SK-N-SH (cell line): ENCODE measurements at regions not wholly inside any gene's neighbourhood (a gene's known extent, or its start where the extent isn't known, plus 50 kb on each side); places are given as distances from the start of the nearest gene placed in this dataset.

Experiments used
- CTCF ChIA-PET: fragments of 300-600, 350-600 bp; formaldehyde crosslinking; extraction: SDS; loops from one replicate; lab custom pipeline; 2021; lab: Yijun Ruan, JAX
- POLR2A ChIA-PET: fragments of 350-600 bp; sonication (Branson Sonifier 250); formaldehyde crosslinking; extraction: SDS; loops from one replicate; lab custom pipeline; 2020; ENCODE audit warnings: antibody characterized with exemption, inconsistent platforms; lab: Yijun Ruan, JAX
- DNase-seq: peaks from one replicate; pipeline ENCODE4 v3.0.0; 2012
- H2AFZ ChIP-seq: fragments of 200-600 bp; sonication (generic); 2 replicates; pipeline ENCODE4 v1.8.1; 2016; ENCODE audit warnings: antibody characterized with exemption, mild to moderate bottlenecking, low read depth
- H3F3A ChIP-seq: fragments of 200-600 bp; sonication (generic); replicated peaks from 2 replicates; pipeline ENCODE3; 2016; ENCODE audit warnings: antibody characterized with exemption, mild to moderate bottlenecking; ENCODE audit not compliant: insufficient read depth
- H3K27ac ChIP-seq, 2 experiments: fragments of 200-500 bp in 1 of 2; fragments of 200-600 bp in 1 of 2; sonication (Bioruptor generic) in 1 of 2; sonication (generic), shearing (Covaris generic) in 1 of 2; 2 replicates each; pipeline versions ENCODE4 v1.5.1 to v1.6.1; 2014 to 2016; ENCODE audit warnings: low read depth in 2 of 2, inconsistent platforms in 1 of 2, low read length in 1 of 2, mild to moderate bottlenecking in 1 of 2, mixed read lengths in 1 of 2
- H3K27me3 ChIP-seq: fragments of 200-600 bp; sonication (generic), shearing (Covaris generic); 2 replicates; pipeline ENCODE4 v1.6.1; 2016; ENCODE audit warnings: mixed run types; ENCODE audit not compliant: insufficient read depth
- H3K36me3 ChIP-seq, 2 experiments: fragments of 200-500 bp in 1 of 2; fragments of 200-600 bp in 1 of 2; sonication (Bioruptor generic) in 1 of 2; sonication (generic) in 1 of 2; replicated peaks in 1 of 2; 2 replicates each; pipeline versions ENCODE3 to v1.5.1; 2014 to 2016; ENCODE audit warnings: low read length in 1 of 2, mild to moderate bottlenecking in 1 of 2; ENCODE audit not compliant: insufficient read depth in 2 of 2, control insufficient read depth in 1 of 2
- H3K4me1 ChIP-seq, 2 experiments: fragments of 200-500 bp in 1 of 2; fragments of 200-600 bp in 1 of 2; sonication (Bioruptor generic) in 1 of 2; sonication (generic), shearing (Covaris generic) in 1 of 2; 2 replicates each; pipeline versions ENCODE4 v1.5.1 to v1.6.1; 2014 to 2016; ENCODE audit warnings: low read depth in 1 of 2, low read length in 1 of 2, mixed run types in 1 of 2; ENCODE audit not compliant: insufficient read depth in 2 of 2, control insufficient read depth in 1 of 2
- H3K4me2 ChIP-seq: fragments of 200-600 bp; sonication (generic), shearing (Covaris generic); 2 replicates; pipeline ENCODE4 v1.6.1; 2017; ENCODE audit warnings: mixed run types
- H3K4me3 ChIP-seq, 2 experiments: fragments of 200-500 bp in 1 of 2; fragments of 200-600 bp in 1 of 2; sonication (Bioruptor generic) in 1 of 2; sonication (generic), shearing (Covaris generic) in 1 of 2; 2 replicates each; pipeline versions ENCODE4 v1.5.1 to v1.8.1; 2014 to 2016; ENCODE audit warnings: low read depth in 2 of 2, inconsistent platforms in 1 of 2, low read length in 1 of 2, mild to moderate bottlenecking in 1 of 2, mixed read lengths in 1 of 2, moderate library complexity in 1 of 2
- H3K79me2 ChIP-seq: fragments of 200-600 bp; sonication (generic); 2 replicates; pipeline ENCODE4 v1.8.1; 2017; ENCODE audit warnings: mild to moderate bottlenecking; ENCODE audit not compliant: insufficient read depth
- H3K9ac ChIP-seq: fragments of 200-600 bp; sonication (generic); 2 replicates; pipeline ENCODE4 v1.6.1; 2017; ENCODE audit warnings: mixed run types
- H3K9me2 ChIP-seq: fragments of 200-600 bp; sonication (generic); 2 replicates; pipeline ENCODE4 v1.6.1; 2017; ENCODE audit warnings: mixed run types
- H3K9me3 ChIP-seq: fragments of 200-600 bp; sonication (generic); 2 replicates; pipeline ENCODE4 v1.6.1; 2017; ENCODE audit warnings: mixed run types, mild to moderate bottlenecking, moderate library complexity
- H4K20me1 ChIP-seq: fragments of 200-600 bp; sonication (generic); 2 replicates; pipeline ENCODE4 v1.6.1; 2017; ENCODE audit warnings: mild to moderate bottlenecking, mixed run types; ENCODE audit not compliant: insufficient read depth
- CTCF ChIP-seq: fragments of 200-600 bp; sonication (generic); IDR thresholded peaks from 2 replicates; pipeline ENCODE4 v1.6.1; 2017; ENCODE audit warnings: antibody characterized with exemption, mild to moderate bottlenecking, moderate library complexity
- EP300 ChIP-seq, 2 experiments: IDR thresholded peaks; 2 replicates each; pipeline versions ENCODE4 v1.4.0 to v1.6.1; 2012; ENCODE audit warnings: borderline replicate concordance in 1 of 2, low read depth in 1 of 2, low read length in 1 of 2
- EZH2phosphoT487 ChIP-seq: fragments of 200-600 bp; sonication (generic); IDR thresholded peaks from 2 replicates; pipeline ENCODE4 v1.6.1; 2017; ENCODE audit warnings: low read depth, mixed run types, mild to moderate bottlenecking, antibody characterized with exemption, moderate library complexity, borderline replicate concordance
- FOSL2 ChIP-seq: IDR thresholded peaks from 2 replicates; pipeline ENCODE4 v1.4.0; 2012; ENCODE audit warnings: low read depth, mild to moderate bottlenecking, moderate library complexity, borderline replicate concordance
- FOXM1 ChIP-seq: IDR thresholded peaks from 2 replicates; pipeline ENCODE4 v1.4.0; 2012; ENCODE audit warnings: low read depth, mild to moderate bottlenecking
- GATA2 ChIP-seq: sonication (generic); formaldehyde crosslinking; IDR thresholded peaks from 2 replicates; pipeline ENCODE4 v1.5.0; 2020; ENCODE audit warnings: mild to moderate bottlenecking, missing genetic modification reagents
- IRF3 ChIP-seq: fragments of 150-350 bp; IDR thresholded peaks from 2 replicates; pipeline ENCODE4 v1.6.1; 2016; ENCODE audit warnings: mild to moderate bottlenecking, low read depth, low read length
- JUND ChIP-seq: IDR thresholded peaks from 2 replicates; pipeline ENCODE4 v1.4.0; 2012
- MAX ChIP-seq: IDR thresholded peaks from 2 replicates; pipeline ENCODE4 v1.4.0; 2012; ENCODE audit warnings: low read depth
- MEF2A ChIP-seq: IDR thresholded peaks from 2 replicates; pipeline ENCODE4 v1.4.0; 2012; ENCODE audit warnings: low read depth, borderline replicate concordance
- NFIC ChIP-seq: IDR thresholded peaks from 2 replicates; pipeline ENCODE4 v1.4.0; 2012; ENCODE audit warnings: borderline replicate concordance
- PBX3 ChIP-seq: IDR thresholded peaks from 2 replicates; pipeline ENCODE4; 2012
- POLR2AphosphoS5 ChIP-seq: IDR thresholded peaks from 2 replicates; pipeline ENCODE4 v1.6.1; 2012; ENCODE audit warnings: low read depth, low read length
- RCOR1 ChIP-seq: fragments of 150-350 bp; IDR thresholded peaks from 2 replicates; pipeline ENCODE4 v1.6.1; 2017; ENCODE audit warnings: antibody characterized with exemption, low read length
- REST ChIP-seq: IDR thresholded peaks from 2 replicates; pipeline ENCODE4 v1.6.1; 2012; ENCODE audit warnings: mild to moderate bottlenecking, low read depth, low read length, moderate library complexity
- RFX5 ChIP-seq: IDR thresholded peaks from 2 replicates; pipeline ENCODE4 v1.6.1; 2012; ENCODE audit warnings: mild to moderate bottlenecking, improper control_type of control experiment, low read length
- RXRA ChIP-seq: IDR thresholded peaks from 2 replicates; pipeline ENCODE4 v1.4.0; 2012; ENCODE audit warnings: low read depth, mild to moderate bottlenecking, borderline replicate concordance
- SIN3A ChIP-seq: IDR thresholded peaks from 2 replicates; pipeline ENCODE4 v1.6.1; 2012; ENCODE audit warnings: low read depth, mild to moderate bottlenecking, low read length, moderate library complexity, borderline replicate concordance
- SMC3 ChIP-seq: IDR thresholded peaks from 2 replicates; pipeline ENCODE4 v1.6.1; 2012; ENCODE audit warnings: low read depth, low read length, improper control_type of control experiment
- TAF1 ChIP-seq: IDR thresholded peaks from 2 replicates; pipeline ENCODE4 v1.6.1; 2012; ENCODE audit warnings: low read depth, mild to moderate bottlenecking, low read length, moderate library complexity, borderline replicate concordance
- TCF12 ChIP-seq: IDR thresholded peaks from 2 replicates; pipeline ENCODE4 v1.4.0; 2012
- TEAD4 ChIP-seq: IDR thresholded peaks from 2 replicates; pipeline ENCODE4 v1.4.0; 2012; ENCODE audit warnings: mild to moderate bottlenecking, borderline replicate concordance; ENCODE audit not compliant: insufficient read depth
- YY1 ChIP-seq: IDR thresholded peaks from 2 replicates; pipeline ENCODE4 v1.4.0; 2012; ENCODE audit warnings: low read depth, mild to moderate bottlenecking
- WGBS: methylation state at CpG from one replicate; pipeline ENCODE4 v1.1.6; 2017; ENCODE audit warnings: low lambda C conversion rate; 5-methylcytosine and 5-hydroxymethylcytosine counted together

GRCh38 chr4:119946359-119946758, 120.3 kb downstream of the MAD2L1 start (continued):
- TF ChIP-seq REST (no peak), TEAD4 (no peak), NFIC (no peak), MEF2A (no peak), RCOR1 (no peak), FOXM1 (no peak), SMC3 (no peak)

- Histone ChIP-seq H3K4me3 (no peak overlapping the region), H3K9ac (no peak overlapping the region), H3K27ac (no peak overlapping the region), H3K9me2 (no peaks in the 10 kb centered on the region), H3K79me2 (no peaks in the 10 kb centered on the region), H4K20me1 (no peaks in the 10 kb centered on the region), H3K9me3 (no peaks in the 10 kb centered on the region), H3K4me2 (no peak overlapping the region), H2AFZ (no peak overlapping the region), H3K4me1 (peaks cover 0 to 3% of the 10 kb centered on the region in 2 experiments; a peak in 1 of 4 replicates), H3K27me3 (no peaks in the 10 kb centered on the region), H3F3A (no peaks in the 10 kb centered on the region), H3K36me3 (no peaks in the 10 kb centered on the region)
- TF ChIP-seq CTCF (no peak), TAF1 (no peak), MAX (no peak), EP300 (IDR thresholded peaks at IDR 0.05; ENCODE audit: borderline replicate concordance in 1 of 2, low read depth in 1 of 2, low read length in 1 of 2) (no peak), FOSL2 (no peak), PBX3 (no peak), GATA2 (CRISPR knock-in tag) (no peak), TCF12 (no peak), IRF3 (no peak), SIN3A (no peak), POLR2AphosphoS5 (no peak), RCOR1 (no peak), YY1 (no peak), FOXM1 (no peak), RFX5 (no peak), EZH2phosphoT487 (no peak), RXRA (no peak), JUND (no peak), MEF2A (no peak)
- ChIA-PET CTCF (no interaction called here), POLR2A (no interaction called here)
- 8% methylated on average over 1 of the region's 1 CpG for WGBS
- DNase-seq = no peak
Observed at GRCh38 chr4:119942806-119943205, 123.8 kb downstream of the MAD2L1 start.
